HepG2 (cell line): ENCODE measurements at regions not wholly inside any gene's neighbourhood (a gene's known extent, or its start where the extent isn't known, plus 50 kb on each side); places are given as distances from the start of the nearest gene placed in this dataset.

Experiments
- RFX5 ChIP-seq: IDR thresholded peaks from 2 replicates; pipeline ENCODE4 v1.6.1; 2011; ENCODE audit warnings: low read depth, low read length, improper control_type of control experiment
- TBL1XR1 ChIP-seq: fragments of 150-350 bp; IDR thresholded peaks from 2 replicates; pipeline ENCODE4 v1.6.1; 2014; ENCODE audit warnings: borderline replicate concordance, low read length; ENCODE audit not compliant: partially characterized antibody
- ZFP37 ChIP-seq: sonication (generic); formaldehyde crosslinking; IDR thresholded peaks from 2 replicates; pipeline ENCODE4 v1.4.0; 2020; ENCODE audit warnings: missing genetic modification reagents, borderline replicate concordance
- ZNF75D ChIP-seq: sonication (generic); formaldehyde crosslinking; IDR thresholded peaks from 2 replicates; pipeline ENCODE4 v1.8.1; 2023; ENCODE audit warnings: missing genetic modification reagents, mild to moderate bottlenecking, borderline replicate concordance
- TF ChIP-seq, protein P1 (sequence below): sonication (generic); formaldehyde crosslinking; IDR thresholded peaks from 2 replicates; pipeline ENCODE4 v1.5.0; 2020; ENCODE audit warnings: mild to moderate bottlenecking, missing genetic modification reagents, moderate library complexity

DNA sequence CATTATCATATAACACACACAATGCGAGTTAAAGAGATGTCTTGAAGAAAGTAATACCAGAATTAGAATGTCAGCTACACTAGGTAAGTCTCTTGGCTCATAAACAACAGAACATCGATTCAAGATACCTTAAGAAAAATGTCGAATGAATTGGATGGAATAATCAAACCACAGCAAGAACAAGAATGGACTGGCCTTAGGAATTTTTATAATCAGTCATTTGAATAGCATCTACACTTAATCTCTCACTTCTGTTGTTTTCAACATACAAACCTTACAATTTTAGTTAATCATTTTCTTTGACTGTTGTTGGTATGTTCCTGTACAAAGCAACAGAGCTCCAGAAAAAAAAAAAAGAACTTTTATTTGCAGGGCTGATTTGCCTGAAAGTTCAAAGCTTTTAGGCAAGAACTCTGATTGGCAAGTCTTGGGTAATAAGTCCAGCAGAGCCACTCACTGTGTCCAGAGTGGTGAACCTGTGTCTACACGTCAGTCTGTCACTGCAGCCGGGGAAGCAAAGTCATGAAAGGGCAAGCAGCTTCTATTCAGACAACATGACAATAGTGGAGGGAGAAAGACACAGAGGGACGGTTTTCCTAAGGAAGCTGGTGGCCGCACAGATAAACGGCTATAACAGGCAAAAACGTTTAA lies 1026.1 kb upstream of the MIR17HG start:
- TF ChIP-seq, protein P1, sequence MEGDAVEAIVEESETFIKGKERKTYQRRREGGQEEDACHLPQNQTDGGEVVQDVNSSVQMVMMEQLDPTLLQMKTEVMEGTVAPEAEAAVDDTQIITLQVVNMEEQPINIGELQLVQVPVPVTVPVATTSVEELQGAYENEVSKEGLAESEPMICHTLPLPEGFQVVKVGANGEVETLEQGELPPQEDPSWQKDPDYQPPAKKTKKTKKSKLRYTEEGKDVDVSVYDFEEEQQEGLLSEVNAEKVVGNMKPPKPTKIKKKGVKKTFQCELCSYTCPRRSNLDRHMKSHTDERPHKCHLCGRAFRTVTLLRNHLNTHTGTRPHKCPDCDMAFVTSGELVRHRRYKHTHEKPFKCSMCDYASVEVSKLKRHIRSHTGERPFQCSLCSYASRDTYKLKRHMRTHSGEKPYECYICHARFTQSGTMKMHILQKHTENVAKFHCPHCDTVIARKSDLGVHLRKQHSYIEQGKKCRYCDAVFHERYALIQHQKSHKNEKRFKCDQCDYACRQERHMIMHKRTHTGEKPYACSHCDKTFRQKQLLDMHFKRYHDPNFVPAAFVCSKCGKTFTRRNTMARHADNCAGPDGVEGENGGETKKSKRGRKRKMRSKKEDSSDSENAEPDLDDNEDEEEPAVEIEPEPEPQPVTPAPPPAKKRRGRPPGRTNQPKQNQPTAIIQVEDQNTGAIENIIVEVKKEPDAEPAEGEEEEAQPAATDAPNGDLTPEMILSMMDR (CRISPR knock-in tag) = no peak
- TF ChIP-seq RFX5 = no peak
- TF ChIP-seq TBL1XR1 = no peak
- no peak for TF ChIP-seq ZNF75D (CRISPR knock-in tag)
- no peak for TF ChIP-seq ZFP37
